Muscle layer of duodenum (tissue), 2 donors: ENCODE measurements at regions not wholly inside any gene's neighbourhood (a gene's known extent, or its start where the extent isn't known, plus 50 kb on each side); places are given as distances from the start of the nearest gene placed in this dataset.

Experiments
- H3K27ac ChIP-seq: one replicate; pipeline ENCODE4 v1.7.0; 2013; ENCODE audit warnings: mild to moderate bottlenecking, low read length
- H3K27me3 ChIP-seq: one replicate; pipeline ENCODE4 v1.7.0; 2013; ENCODE audit warnings: low read depth, mild to moderate bottlenecking, control low read depth, low read length
- H3K36me3 ChIP-seq, 2 donors: one replicate each; pipeline ENCODE4 v1.7.0; 2013; ENCODE audit warnings: low read length in 2 of 2, control low read depth in 1 of 2, mild to moderate bottlenecking in 1 of 2; ENCODE audit not compliant: insufficient read depth in 2 of 2, control insufficient read depth in 1 of 2
- H3K4me1 ChIP-seq, 2 donors: one replicate each; pipeline ENCODE4 v1.7.0; 2013; ENCODE audit warnings: low read length in 2 of 2, mild to moderate bottlenecking in 2 of 2, control low read depth in 1 of 2, moderate library complexity in 1 of 2; ENCODE audit not compliant: insufficient read depth in 2 of 2, control insufficient read depth in 1 of 2
- H3K4me3 ChIP-seq, 2 donors: one replicate each; pipeline ENCODE4 v1.7.0; 2013; ENCODE audit warnings: low read length in 2 of 2, low read depth in 1 of 2, mild to moderate bottlenecking in 1 of 2
- H3K9me3 ChIP-seq, 2 donors: one replicate each; pipeline ENCODE4 v1.7.0; 2013; ENCODE audit warnings: low read length in 2 of 2, control low read depth in 1 of 2, mild to moderate bottlenecking in 1 of 2; ENCODE audit not compliant: control insufficient read depth in 1 of 2
- donor health status: healthy.

DNA sequence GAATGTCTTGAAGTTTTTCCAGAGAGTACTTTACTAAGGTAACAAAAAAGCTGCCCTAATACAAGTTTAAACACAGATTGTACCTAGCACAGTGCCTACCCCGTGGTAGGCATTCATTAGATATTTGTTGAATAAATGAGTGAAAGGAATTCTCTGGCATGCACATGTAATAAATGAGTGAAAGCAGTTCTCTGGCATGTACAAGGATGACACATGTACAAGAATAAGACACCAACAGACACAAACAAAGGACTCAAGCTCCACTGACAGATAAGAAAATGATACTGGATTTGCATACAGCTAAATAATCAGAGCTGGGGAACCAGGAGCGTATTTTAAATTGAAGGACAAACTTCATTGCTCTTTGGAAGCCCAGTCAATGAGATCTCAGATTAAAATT lies 535.8 kb downstream of the EFNA5 start:
- no peaks in the 10 kb centered on the region for H3K27me3 ChIP-seq
- H3K4me1 ChIP-seq: no peaks in the 10 kb centered on the region
- H3K4me3 ChIP-seq: no peak overlapping the region
- H3K27ac ChIP-seq: no peak overlapping the region
- H3K36me3 ChIP-seq: no peaks in the 10 kb centered on the region
- peaks cover 0 to 8% of the 10 kb centered on the region in 2 donors for H3K9me3 ChIP-seq

DNA sequence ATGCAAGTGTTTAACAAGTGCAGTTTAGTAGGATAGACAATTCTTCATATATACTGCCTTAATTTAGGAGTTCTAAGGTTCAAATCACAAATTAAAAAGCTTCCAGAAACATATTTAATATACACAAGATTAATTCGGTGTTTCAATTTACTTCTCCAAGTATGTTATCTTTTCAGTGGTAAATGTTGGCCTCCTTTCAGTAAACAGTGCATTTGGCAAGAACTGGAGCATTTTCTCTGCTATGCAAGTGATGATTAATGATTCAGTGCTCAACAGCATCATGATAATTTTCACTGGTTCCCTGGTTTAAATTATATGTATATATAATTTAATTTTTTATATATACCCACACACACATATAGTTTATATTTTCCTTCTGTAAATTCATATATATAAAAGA lies 541.7 kb downstream of the EFNA5 start:
- no peak overlapping the region for H3K27ac ChIP-seq
- no peak overlapping the region for H3K4me3 ChIP-seq
- H3K27me3 ChIP-seq: no peaks in the 10 kb centered on the region
- no peaks in the 10 kb centered on the region for H3K4me1 ChIP-seq
- no peaks in the 10 kb centered on the region for H3K9me3 ChIP-seq
- no peaks in the 10 kb centered on the region for H3K36me3 ChIP-seq

DNA sequence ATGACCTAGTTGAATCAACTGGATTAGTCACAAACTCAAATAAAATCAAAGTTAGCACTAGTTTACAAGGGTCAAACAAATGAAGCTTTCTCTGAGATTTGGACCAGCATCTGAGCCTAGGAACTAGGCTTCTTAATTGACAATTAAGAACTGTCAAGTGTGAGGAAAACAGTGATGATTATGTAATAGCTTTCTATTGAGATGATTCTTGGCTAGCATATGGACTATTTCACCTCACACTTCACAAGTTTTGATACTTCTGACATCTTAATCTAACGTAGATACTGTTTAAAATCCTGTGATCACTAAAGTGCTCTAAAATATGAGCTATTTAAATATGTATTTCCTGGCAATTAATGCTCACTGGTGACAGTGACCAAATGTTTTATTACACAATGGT lies 542.9 kb downstream of the EFNA5 start:
- no peaks in the 10 kb centered on the region for H3K36me3 ChIP-seq
- no peaks in the 10 kb centered on the region for H3K27me3 ChIP-seq
- H3K27ac ChIP-seq: no peak overlapping the region
- H3K4me1 ChIP-seq: no peaks in the 10 kb centered on the region
- H3K9me3 ChIP-seq: no peaks in the 10 kb centered on the region
- no peak overlapping the region for H3K4me3 ChIP-seq

DNA sequence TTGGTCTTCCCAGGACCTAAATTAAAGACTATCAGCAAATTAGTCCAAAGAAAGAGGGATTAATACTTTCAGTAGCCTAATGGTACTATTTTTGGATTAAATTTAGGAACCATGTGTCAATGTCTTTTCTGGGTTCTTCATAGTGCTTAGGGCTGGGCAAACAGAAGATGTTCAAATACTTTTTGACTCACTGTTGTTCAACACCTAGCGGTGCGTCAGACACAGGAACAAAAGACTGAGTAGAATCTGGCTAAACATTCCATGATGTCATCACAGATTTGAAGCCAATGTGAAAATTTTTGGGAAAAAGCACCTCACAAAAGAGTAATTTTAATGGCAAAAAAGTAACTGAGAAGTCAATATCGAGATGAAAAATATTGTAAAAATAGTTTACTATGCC lies 544.4 kb downstream of the EFNA5 start:
- Histone ChIP-seq H3K9me3 (no peaks in the 10 kb centered on the region), H3K27ac (no peak overlapping the region), H3K4me1 (peaks cover 0 to 5% of the 10 kb centered on the region in 2 donors), H3K36me3 (no peaks in the 10 kb centered on the region), H3K4me3 (no peak overlapping the region), H3K27me3 (no peaks in the 10 kb centered on the region)

DNA sequence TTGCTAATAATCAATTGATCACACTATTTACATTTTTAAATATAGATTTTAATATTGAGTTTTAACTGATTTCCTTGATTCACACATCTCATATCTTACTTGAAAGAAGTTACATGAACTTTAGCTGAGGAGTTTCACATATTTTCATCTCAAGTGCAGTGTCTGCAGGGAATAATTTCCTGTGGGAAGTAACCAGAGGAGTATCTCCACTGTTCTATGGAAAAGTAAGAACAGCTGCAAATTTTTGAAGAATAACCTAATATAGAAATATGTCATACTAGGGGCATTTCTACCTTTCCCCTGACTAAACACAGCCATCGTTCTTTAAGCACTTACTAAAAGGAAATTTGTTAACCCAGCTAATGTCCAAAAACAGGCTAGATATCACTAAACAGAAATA lies 546.4 kb downstream of the EFNA5 start:
- Histone ChIP-seq H3K4me1 (peaks cover 0 to 5% of the 10 kb centered on the region in 2 donors), H3K36me3 (no peaks in the 10 kb centered on the region), H3K27ac (no peak overlapping the region), H3K9me3 (no peaks in the 10 kb centered on the region), H3K4me3 (no peak overlapping the region), H3K27me3 (no peaks in the 10 kb centered on the region)

DNA sequence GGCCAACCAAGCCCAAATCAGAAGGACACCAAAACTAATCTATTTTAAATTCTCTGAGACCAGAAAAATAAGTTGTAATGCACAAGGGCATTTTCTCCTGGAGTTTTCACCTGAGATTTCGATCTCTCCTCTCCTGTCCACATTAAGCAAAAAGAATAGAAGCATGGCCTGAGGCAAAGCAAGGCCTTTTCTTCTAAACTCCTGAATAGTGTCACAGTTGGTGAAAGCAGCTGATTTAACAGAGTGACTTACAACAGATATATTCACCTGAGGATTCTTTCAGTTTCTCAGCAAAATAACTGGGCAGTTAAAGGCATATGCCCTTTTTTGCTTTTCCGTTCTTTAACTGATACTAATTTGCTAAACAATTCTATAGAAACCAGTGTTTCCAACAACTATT lies 547.7 kb downstream of the EFNA5 start:
- no peaks in the 10 kb centered on the region for H3K9me3 ChIP-seq
- no peak overlapping the region for H3K27ac ChIP-seq
- no peak overlapping the region for H3K4me3 ChIP-seq
- H3K27me3 ChIP-seq: no peaks in the 10 kb centered on the region
- H3K4me1 ChIP-seq: peaks cover 0 to 5% of the 10 kb centered on the region in 2 donors
- H3K36me3 ChIP-seq: no peaks in the 10 kb centered on the region

DNA sequence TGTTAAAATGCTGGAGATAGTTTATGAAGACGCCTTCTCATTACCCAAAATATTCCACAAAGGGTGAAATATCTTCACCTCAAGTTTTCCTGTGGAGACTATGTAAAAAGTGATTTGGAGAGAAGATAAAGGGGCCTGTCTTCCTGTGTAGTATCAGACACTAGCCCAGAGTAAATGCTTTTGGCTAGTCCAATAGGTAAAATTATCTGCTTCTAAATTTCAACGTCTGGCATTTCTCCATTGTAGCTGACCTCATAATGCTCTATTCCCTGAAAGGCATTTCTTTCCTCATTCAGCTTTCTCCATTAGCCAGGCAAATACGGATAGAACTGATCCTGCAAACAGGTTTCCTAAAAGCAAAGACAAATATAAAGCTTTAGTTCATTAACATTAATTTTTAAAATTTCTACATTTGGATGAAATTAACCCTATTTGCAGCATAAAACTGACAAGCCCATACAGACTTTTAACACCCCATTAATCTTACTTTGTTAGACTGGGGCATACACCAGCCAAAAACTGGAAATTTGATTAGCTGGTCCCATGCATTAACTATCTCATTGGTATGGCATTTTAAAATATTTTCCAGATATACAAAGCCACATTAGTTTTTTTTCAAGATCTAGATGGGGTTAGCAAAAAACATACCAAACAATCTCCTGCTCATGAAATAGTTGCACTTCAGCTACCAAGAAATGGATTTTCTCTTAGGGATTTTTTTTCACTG lies 548.8 kb downstream of the EFNA5 start:
- Histone ChIP-seq H3K9me3 (no peaks in the 10 kb centered on the region), H3K27me3 (no peaks in the 10 kb centered on the region), H3K36me3 (no peaks in the 10 kb centered on the region), H3K4me1 (peaks cover 0 to 5% of the 10 kb centered on the region in 2 donors), H3K27ac (no peak overlapping the region), H3K4me3 (no peak overlapping the region)

DNA sequence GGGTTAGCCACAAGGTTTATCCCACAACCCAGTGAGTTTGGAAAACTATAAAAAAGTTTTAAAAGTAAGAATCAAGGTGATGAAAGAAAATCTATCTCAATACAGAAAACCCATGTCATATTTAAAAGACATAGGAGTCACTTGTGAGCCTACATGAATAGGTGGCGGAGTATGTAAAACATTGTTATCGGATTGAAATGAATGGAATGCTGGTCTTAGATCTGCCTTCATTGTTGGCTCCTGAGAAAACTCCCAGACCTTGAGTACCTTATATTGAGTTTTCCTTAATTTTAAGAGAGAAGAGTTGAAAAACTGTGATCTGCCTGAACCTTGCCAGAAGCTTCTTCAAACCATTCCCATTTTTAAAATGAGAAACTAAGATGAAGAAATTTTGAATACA lies 551.1 kb downstream of the EFNA5 start:
- Histone ChIP-seq H3K4me1 (peaks cover 0 to 5% of the 10 kb centered on the region in 2 donors), H3K27ac (no peak overlapping the region), H3K27me3 (no peaks in the 10 kb centered on the region), H3K36me3 (no peaks in the 10 kb centered on the region), H3K4me3 (no peak overlapping the region), H3K9me3 (no peaks in the 10 kb centered on the region)

DNA sequence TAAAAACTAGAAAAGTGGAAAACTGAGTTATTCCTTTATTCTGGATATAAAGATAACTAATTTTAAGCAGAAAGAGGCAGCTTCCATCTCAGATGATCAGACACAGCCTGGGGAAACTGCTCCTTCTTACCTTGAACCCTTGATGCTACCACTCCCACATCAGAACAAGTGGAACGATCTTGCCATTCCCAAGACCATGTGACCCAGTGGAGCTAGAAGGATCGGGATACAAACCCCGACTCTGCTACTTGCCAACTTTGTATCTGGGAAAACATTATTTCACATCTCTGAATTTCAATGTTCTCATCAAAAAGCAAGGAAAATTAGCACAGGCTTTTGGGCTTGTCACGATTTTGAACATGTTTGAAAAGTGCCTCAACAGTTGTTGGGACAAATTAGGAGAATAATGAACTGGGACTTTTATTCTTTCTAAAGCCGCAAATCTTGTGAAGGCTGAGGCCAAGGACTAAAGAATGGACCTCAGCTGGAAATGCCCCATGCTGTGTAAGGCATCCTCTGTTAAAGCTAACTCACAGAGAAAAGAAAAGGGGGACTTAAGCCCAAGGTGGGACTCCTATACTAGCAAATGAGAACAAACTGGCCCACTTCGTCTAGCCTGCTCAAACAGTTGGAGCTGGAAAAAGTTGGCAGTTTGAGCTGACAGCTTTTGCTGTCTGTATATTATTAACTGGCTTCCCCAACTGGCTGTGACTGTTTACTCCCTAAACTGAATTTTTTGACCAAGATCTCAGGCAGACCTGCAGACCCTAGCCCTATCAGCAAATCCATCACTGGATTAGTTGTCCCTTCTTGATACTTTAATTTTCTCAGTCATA lies 552.3 kb downstream of the EFNA5 start:
- H3K36me3 ChIP-seq: no peaks in the 10 kb centered on the region
- H3K9me3 ChIP-seq: no peaks in the 10 kb centered on the region
- H3K27me3 ChIP-seq: no peaks in the 10 kb centered on the region
- no peak overlapping the region for H3K27ac ChIP-seq
- H3K4me3 ChIP-seq: no peak overlapping the region
- H3K4me1 ChIP-seq: peaks cover 0 to 5% of the 10 kb centered on the region in 2 donors

DNA sequence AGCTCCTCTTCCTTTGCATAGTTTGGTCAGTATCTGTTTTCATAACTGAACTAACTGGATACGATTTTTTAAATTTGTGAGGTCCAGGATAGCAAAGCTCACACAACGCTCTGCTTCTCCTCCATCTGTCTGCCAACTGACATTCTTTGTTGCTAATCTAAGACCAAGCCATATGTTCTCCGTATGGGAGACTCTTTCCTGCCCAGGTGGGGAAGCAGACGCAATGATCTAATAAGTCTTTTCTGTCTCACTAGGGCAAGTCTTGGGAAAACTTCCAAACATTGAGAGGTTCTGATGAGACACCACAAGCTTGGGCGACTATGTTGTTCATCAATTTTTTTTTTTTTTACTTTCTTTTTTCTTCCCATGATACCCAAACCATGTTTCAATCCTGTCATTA lies 558.5 kb downstream of the EFNA5 start:
- Histone ChIP-seq H3K27me3 (no peaks in the 10 kb centered on the region), H3K9me3 (no peaks in the 10 kb centered on the region), H3K36me3 (no peaks in the 10 kb centered on the region), H3K4me1 (no peaks in the 10 kb centered on the region), H3K4me3 (no peak overlapping the region), H3K27ac (no peak overlapping the region)

DNA sequence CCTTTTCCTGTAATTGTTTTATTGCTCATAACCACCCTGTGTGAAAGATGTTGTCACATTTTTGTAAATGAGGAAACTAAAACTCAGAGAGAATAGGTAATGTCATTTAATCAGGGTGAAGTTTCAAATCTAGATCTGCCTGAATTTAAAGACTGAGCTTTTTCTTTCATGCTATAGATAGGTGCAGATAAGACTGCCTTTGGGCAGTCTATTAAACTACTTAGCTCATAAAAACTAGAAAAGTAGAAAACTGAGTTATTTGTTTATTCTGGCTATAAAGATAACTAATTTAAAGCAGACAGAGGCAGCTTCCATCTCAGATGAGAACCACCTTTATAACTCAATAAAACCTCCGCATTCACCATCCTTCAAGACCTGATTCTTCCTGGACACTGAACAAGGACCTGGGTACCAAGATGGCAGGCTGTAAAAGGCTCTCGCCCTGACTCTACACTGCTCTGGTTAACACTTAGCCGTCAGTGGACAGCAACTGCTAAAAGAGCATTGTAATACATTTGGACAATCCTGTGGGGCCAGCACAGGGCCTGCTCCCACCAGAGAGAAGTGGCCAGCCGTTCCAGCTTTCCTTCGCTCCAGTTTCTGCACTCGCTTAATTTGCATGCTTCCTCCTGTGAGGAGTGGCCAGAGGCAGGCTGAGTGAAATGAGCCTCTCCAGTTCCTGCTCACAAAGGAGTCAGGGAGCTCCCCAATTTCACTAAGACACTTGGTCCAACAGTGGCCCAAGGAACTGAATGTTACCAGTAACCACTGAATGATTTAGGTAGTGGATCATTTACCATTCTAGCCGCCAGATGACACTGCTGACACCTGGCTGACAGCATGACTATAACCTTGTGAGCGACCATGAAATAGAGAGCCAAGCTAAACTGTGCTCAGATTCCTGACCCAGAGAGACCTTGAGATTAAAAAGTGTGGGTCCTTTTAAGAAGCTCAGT lies 566.4 kb downstream of the EFNA5 start:
- Histone ChIP-seq H3K4me1 (no peaks in the 10 kb centered on the region), H3K27me3 (no peaks in the 10 kb centered on the region), H3K9me3 (peaks cover 0 to 6% of the 10 kb centered on the region in 2 donors), H3K4me3 (no peak overlapping the region), H3K27ac (no peak overlapping the region), H3K36me3 (no peaks in the 10 kb centered on the region)
